Cerebellar cortex (tissue), 1 donor: ENCODE measurements at regions not wholly inside any gene's neighbourhood (a gene's known extent, or its start where the extent isn't known, plus 50 kb on each side); places are given as distances from the start of the nearest gene placed in this dataset.
"Not testable (repeated sequence)": the region's sequence is repeated elsewhere in the genome, so short reads cannot be mapped to it uniquely, and the experiment has no call there.

ENCODE experiments used
- DNase-seq: peaks from one replicate; pipeline ENCODE4 v3.0.0-alpha.2; 2015; ENCODE audit warnings: low spot score

- no peak for DNase-seq
Observed at GRCh38 chr18:73093687-73094250, 226.0 kb upstream of the NETO1 start.

DNA sequence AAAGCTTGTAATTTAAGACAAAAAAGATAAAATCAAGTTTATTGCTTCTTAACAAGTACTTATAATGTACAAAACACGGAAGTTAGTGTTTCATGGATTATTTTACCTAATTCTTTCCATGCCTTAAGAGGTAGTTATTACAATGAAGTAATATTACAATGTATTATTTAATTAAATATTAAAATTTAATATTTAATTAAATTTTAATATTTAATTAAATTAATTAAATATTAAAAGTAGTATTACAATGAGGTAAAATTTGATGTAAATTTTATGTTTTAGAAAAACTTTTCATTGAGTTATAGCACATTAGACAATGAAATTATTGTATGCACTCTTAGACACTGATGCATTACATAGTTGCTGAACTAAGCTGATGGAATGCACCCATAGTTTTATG, 220.7 kb upstream of the NETO1 start:
- no peak for DNase-seq

DNA sequence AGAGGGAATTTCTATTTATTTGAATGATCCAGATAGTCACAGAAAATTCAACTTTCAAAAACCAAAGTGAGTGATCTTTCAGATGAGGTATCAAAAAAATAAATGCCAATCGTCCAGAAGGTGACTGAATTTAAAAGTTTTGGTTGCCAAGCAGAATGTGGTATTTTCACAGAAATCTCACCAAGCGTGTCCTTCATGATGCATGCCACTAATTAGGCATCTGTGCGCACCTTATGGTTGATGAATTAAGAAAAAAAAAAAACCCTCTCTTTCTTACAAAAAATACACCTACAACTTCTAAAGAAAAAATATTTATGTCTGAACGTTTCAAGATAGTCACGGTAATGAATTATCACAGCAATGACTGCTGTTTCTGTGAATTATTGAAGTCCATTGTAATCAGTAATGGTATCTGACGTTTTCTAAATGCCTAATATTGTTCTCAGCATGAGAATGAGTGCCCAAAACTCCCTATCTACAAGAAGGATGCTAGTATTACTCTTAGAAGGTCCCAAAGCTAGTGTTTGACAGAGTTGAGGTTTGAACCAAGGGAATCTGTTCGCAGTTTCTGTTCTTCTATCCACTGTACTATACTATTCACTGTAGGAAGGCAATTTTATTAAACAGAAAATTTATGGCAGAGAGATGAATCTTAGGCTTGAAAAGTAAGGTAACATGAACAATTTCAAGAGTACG, 219.6 kb upstream of the NETO1 start:
- no peak for DNase-seq

- DNase-seq = no peak
Observed at GRCh38 chr18:73079920-73080319, 212.1 kb upstream of the NETO1 start.

GRCh38 chr18:73060666-73061288, 193.0 kb upstream of the NETO1 start:
- no peak for DNase-seq

DNA sequence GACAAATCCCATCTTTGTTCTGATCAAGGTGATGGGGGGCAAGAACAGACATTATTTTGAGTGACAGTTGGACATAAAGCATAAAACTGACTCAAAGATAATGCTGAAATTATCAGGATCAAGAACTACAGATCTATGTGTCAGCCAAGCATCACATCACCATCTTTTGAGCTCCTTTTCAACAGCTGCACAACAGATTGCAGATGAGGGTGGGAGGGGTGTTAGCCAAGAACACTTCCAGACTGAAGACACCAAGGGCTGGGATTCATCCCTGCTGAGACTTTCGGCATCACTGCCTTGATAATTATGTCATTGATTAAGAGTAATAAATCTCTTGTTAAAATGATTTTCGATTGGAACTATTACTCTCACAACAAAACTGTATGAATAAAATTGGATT, 191.5 kb upstream of the NETO1 start:
- no peak for DNase-seq

DNA sequence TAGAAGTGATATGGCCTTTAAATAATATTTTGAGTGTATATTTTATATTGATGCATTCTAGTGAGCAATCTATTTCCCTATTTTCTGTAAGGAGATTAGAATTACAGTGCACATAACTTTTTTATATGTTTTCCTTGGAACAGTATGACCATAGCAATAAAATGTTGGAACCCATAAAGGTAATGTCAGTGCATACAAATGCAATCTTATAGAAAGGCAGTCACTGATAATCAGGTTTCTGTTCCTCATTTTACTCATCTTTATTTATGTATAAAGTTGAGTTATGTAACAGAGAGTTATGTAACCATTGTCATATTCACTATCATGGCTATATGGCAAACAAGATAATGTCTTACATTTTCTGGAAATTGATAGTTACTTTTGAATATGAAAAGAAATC, 179.9 kb upstream of the NETO1 start:
- no peak for DNase-seq

- DNase-seq = no peak
Observed at GRCh38 chr18:73045037-73045436, 177.2 kb upstream of the NETO1 start.

GRCh38 chr18:73043611-73044010, 175.8 kb upstream of the NETO1 start:
- DNase-seq = no peak

DNA sequence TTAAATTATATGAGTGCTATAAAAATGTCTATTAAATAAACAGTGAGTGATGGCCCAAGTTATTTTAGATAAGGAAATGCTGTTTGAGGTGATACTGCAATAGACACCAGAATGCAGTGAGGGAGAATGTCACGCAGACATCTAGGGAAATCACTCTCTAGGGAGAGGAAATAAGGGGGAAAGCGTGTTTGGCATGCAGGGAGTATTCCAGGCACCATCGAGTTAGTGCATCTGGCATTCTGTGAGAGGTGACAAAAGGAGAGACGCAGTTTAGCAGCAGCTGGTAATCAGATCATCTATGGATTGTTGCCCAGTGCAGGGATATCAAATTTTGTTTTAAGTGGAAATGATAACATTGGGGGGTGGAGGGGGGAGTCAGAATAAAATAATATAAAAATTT, 175.4 kb upstream of the NETO1 start:
- no peak for DNase-seq

- no peak for DNase-seq
Observed at GRCh38 chr18:73040247-73040646, 172.5 kb upstream of the NETO1 start.

DNA sequence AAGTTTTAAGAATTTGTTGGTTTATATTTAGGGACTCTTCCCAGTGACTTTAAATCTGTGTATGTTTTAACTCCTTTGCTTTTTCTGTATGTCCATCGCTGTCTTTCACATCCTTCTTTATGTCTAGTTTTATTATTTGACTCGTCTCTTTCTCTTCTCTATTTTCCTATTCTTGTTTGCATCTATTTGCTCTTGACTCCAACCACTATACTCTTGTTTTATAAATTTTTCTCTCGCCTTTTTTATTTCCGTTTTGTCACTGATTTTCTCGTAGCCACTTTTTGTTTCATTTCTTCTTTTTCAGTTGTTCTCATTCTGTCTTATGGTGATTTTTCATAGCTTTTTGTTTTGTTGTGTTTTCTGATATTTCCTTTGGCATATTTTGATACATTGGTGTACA, 170.5 kb upstream of the NETO1 start:
- no peak for DNase-seq

GRCh38 chr18:73023975-73024374, 156.2 kb upstream of the NETO1 start:
- DNase-seq = no peak

DNA sequence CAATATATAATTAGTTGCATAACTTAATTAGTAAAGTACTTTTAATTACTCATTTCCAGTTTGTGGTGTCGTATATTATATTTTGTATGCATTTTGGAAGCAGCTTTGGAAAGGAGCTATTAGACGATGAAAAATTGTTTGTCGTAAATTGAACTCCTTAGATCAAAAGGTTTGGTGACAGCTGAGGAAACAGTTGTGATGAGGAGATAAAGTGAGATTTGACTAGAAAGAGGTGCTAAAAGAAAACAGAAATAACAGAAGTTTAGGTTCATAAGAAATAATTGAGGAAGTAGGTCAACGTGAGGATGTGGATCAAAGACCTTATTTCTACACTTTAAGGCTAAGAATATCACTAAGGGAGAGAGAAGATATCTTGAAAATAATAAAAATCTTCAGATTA, 141.9 kb upstream of the NETO1 start:
- no peak for DNase-seq

- no peak for DNase-seq
Observed at GRCh38 chr18:73007915-73008308, 140.1 kb upstream of the NETO1 start.

DNA sequence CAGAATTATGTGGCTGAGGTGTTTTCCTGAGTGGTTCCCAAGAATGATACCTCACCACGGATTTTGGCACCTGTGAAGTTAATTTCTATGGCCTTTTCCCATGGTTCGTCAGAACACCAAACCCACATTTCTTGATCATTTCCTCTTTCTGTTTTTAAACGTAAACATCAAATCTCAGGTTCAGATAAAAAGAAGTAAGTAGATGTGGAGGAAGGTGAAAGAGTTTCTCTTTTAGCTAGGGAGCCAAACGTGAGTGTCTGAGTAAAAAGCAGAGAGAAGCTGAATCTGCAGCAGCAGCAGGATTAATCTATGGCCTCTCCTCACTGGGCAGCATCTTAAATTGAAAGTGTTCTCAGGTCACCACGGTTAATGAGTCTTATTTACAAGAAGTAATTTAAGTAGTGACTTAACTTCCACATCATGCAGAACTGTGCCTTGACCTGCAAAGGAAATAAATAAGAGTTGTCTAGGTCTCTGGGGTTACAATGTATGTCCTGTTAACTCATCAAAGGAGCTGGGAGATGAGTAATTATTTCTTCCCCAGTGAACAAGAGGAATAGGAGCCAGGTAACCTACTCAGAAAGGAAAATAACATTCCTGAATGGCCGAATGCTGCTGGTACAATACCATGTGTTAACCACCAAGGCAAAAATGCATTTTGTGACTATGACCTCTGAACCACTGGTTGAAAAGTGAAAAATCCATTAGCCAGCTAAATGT, 139.6 kb upstream of the NETO1 start:
- no peak for DNase-seq

GRCh38 chr18:73006331-73006730, 138.5 kb upstream of the NETO1 start:
- no peak for DNase-seq

DNA sequence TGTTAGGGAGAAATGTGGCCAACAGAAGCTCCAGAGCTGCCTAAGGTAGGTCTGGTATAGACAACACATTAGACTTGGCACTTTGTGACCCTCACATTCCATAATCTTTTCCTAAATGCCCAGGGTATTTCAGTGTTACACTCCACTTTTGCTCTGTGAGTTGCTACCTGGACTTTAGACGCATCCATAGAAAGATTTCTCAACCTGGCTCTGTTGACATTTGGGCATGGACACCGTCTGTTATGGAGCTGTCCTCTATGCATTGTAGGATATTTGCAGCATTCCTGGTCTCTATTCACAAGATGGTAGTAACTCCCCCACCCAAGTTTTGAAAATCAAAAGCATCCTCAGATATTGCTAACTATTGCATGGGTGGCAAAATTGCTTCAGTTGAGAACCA, 136.5 kb upstream of the NETO1 start:
- no peak for DNase-seq

GRCh38 chr18:72999971-73000607, 132.3 kb upstream of the NETO1 start:
- DNase-seq = no peak

DNA sequence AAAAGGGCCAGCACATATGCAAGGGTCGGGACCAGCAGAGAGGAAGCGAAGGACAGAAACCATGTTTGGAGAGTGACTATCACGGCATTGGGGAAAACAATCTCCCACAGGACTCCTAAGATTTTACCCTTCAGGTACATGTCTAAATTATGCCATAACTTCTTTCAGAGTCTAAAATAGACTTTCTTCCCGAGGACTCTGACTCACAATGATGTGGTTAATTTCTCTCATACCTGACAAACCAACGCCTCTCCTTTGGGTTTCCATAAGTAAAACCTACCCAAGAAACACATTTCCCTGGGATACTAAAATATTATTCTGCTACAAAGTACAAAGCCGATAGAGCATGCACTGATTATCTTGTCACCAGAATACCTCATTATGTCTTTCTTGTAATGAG, 127.8 kb upstream of the NETO1 start:
- DNase-seq = no peak

DNA sequence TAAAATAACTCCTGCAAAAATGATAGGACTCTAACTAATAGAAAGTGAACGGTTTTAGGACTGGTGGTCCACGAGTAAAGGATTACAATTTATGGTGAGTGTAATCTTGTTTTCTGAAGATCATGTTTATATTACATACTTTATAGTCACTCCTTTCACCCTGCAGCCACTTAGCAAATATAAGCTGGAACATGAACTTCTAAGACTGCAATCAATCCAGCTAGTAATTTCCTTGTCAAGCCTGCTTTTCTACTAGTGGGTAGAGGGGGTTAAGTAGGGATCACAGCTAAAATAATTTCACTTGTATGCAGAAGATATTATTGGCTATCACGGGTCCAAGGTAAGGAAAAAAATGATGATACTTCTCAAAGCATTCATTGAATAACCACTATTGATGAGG, 125.5 kb upstream of the NETO1 start:
- DNase-seq = no peak

DNA sequence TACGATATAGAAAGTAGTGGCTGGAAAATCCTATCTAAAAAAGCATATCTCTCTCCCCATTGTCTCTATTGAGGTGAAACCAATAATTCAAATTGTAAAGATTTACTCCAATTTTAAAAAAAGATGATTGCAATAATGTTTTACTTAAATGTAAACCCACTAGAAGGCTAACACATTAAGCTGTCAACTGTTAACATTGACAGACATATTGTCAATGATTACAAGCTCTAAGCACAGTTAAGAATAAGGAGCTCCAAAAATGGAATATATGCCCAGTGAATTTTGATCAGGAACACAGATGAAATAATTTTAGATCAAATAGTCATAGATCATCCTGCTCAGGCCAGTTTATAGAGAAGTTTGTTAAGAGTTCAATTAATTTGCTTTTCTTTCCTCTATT, 123.6 kb upstream of the NETO1 start:
- DNase-seq = no peak

DNA sequence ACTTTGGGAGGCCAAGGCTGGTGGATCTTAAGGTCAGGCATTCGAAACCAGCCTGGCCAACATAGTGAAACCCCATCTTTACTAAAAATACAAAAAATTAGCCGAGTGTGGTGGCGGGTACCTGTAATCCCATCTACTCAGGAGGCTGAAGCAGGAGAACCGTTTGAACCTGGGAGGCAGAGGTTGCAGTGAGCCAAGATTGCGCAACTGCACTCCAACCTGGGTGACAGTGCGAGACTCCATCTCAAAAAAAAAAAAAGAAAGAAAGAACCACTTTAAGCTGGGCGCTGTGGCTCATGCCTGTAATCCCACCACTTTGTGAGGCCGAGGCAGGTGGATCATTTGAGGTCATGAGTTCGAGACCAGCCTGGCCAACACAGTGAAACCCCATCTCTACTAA, 119.8 kb upstream of the NETO1 start:
- DNase-seq = not testable (repeated sequence)
